PC-3 (cell line): ENCODE measurements at regions not wholly inside any gene's neighbourhood (a gene's known extent, or its start where the extent isn't known, plus 50 kb on each side); places are given as distances from the start of the nearest gene placed in this dataset.

Source experiments
- ATAC-seq: fragments of 200-7000 bp; cut with Tn5 transposase; 2 replicates; pipeline ENCODE4 v1.9.1; 2020; ENCODE audit warnings: mild to moderate bottlenecking, moderate library complexity
- BruUV-seq: library from RNA; stranded (reverse); fragments of 400-500 nt; replicated peaks from 2 replicates; lab custom pipeline; 2021; lab: Mats Ljungman, UMichigan
- CTCF ChIA-PET: fragments of 300-600 bp; sonication (Branson Sonifier 250); formaldehyde crosslinking; loops from one replicate; lab custom pipeline; 2022; ENCODE audit warnings: antibody characterized with exemption; lab: Charles Lee
- POLR2A ChIA-PET: fragments of 300-600 bp; sonication (Branson Sonifier 250); formaldehyde crosslinking; loops from one replicate; lab custom pipeline; 2022; ENCODE audit warnings: antibody characterized with exemption; ENCODE audit not compliant: unreplicated experiment; lab: Charles Lee
- DNase-seq: peaks from one replicate; pipeline ENCODE4 v3.0.0-alpha.2; 2015
- H2AFZ ChIP-seq: fragments of 300-600 bp; sonication (generic); 2 replicates; pipeline ENCODE4 v1.6.0; 2016; ENCODE audit warnings: antibody characterized with exemption, low read length
- H3F3A ChIP-seq: fragments of 300-600 bp; sonication (generic); one replicate; pipeline ENCODE4 v1.6.0; 2017; ENCODE audit warnings: antibody characterized with exemption, low read length, control low read depth, mild to moderate bottlenecking; ENCODE audit not compliant: unreplicated experiment
- H3K27ac ChIP-seq: fragments of 300-600 bp; sonication (generic); 2 replicates; pipeline ENCODE4 v1.5.1; 2016; ENCODE audit warnings: mild to moderate bottlenecking, low read length
- H3K27me3 ChIP-seq: fragments of 300-600 bp; sonication (generic); 2 replicates; pipeline ENCODE4 v1.6.1; 2016; ENCODE audit warnings: low read length, mixed read lengths
- H3K36me3 ChIP-seq: fragments of 300-600 bp; sonication (generic); 2 replicates; pipeline ENCODE4 v1.6.1; 2016; ENCODE audit warnings: low read depth, mixed run types, low read length, mixed read lengths
- H3K4me1 ChIP-seq: fragments of 300-600 bp; sonication (generic); 2 replicates; pipeline ENCODE4 v1.5.1; 2016; ENCODE audit warnings: low read length; ENCODE audit not compliant: insufficient read depth
- H3K4me2 ChIP-seq: fragments of 300-600 bp; sonication (generic); 2 replicates; pipeline ENCODE4 v1.6.0; 2016; ENCODE audit warnings: low read length
- H3K4me3 ChIP-seq: fragments of 300-600 bp; sonication (generic); 2 replicates; pipeline ENCODE4 v1.5.1; 2016; ENCODE audit warnings: mild to moderate bottlenecking, low read length, mixed read lengths
- H3K79me2 ChIP-seq: fragments of 300-600 bp; sonication (generic); 2 replicates; pipeline ENCODE4 v1.6.1; 2017; ENCODE audit warnings: low read length, mixed read lengths
- H3K9ac ChIP-seq: fragments of 300-600 bp; sonication (generic); 2 replicates; pipeline ENCODE4 v1.6.0; 2016; ENCODE audit warnings: mild to moderate bottlenecking, low read length
- H3K9me2 ChIP-seq: fragments of 300-600 bp; sonication (generic); replicated peaks from 2 replicates; pipeline ENCODE4 v1.6.1; 2016; ENCODE audit warnings: mixed run types, low read length, mixed read lengths
- H3K9me3 ChIP-seq: fragments of 300-600 bp; sonication (generic); 2 replicates; pipeline ENCODE4 v1.6.1; 2016; ENCODE audit warnings: low read length, mixed read lengths
- H4K20me1 ChIP-seq: fragments of 300-600 bp; sonication (generic); 2 replicates; pipeline ENCODE4 v1.6.1; 2016; ENCODE audit warnings: low read length, mixed read lengths
- EZH2 ChIP-seq: fragments of 300-600 bp; sonication (generic); IDR thresholded peaks from one replicate; pipeline ENCODE4 v1.6.1; 2017; ENCODE audit warnings: antibody characterized with exemption, mild to moderate bottlenecking, low read length; ENCODE audit not compliant: unreplicated experiment
- EZH2phosphoT487 ChIP-seq: fragments of 300-600 bp; sonication (generic); IDR thresholded peaks from 2 replicates; pipeline ENCODE4 v1.6.1; 2018; ENCODE audit warnings: mild to moderate bottlenecking, antibody characterized with exemption, low read length, borderline replicate concordance
- intact Hi-C: fragments of 100-400 bp; cut with micrococcal nuclease; formaldehyde crosslinking; loops from 2 replicates; pipeline ENCODE4 v1.9.0; 2023
- TF ChIP-seq, protein P1 (sequence below): fragments of 300-600 bp; sonication (generic); conservative IDR thresholded peaks from 2 replicates; pipeline ENCODE4 v1.5.1; 2017; ENCODE audit warnings: antibody characterized with exemption, low read depth, mild to moderate bottlenecking, low read length

DNA sequence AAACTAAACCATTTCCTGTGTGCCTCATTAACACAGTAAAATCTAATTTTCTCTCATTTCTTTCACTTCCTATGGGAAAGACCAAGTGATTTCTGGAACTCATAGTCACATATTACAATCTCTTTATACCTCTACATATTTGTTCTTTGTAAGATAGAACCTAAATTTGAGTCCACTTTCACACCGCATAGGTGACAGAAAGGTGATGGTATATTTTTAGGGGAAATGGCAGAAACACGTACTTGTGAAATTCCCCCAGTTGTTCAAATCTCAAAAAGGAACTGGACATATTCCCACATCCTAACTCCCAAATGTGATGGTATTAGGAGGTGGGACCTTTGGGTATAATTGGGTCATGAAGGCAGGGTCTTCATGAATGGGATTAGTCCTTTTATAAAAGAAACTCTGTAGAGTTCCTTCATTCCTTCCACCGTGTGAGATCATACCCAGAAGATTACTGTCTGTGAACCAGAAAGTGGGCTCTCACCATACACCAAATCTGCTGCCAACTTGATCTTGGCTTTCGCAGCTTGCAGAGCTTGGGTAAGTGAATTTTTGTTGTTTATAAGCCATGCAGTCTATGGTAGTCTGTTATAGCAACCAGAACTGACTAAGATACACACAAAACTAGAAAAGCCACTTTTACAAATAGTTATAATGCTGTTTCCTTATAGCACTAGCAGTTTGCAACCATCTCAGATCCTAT is 542.1 kb downstream of the DSC3 start:
- DNase-seq (no peak), ATAC-seq (no peak)
- TF ChIP-seq EZH2phosphoT487 (no peak), EZH2 (no peak)
- TF ChIP-seq, protein P1, sequence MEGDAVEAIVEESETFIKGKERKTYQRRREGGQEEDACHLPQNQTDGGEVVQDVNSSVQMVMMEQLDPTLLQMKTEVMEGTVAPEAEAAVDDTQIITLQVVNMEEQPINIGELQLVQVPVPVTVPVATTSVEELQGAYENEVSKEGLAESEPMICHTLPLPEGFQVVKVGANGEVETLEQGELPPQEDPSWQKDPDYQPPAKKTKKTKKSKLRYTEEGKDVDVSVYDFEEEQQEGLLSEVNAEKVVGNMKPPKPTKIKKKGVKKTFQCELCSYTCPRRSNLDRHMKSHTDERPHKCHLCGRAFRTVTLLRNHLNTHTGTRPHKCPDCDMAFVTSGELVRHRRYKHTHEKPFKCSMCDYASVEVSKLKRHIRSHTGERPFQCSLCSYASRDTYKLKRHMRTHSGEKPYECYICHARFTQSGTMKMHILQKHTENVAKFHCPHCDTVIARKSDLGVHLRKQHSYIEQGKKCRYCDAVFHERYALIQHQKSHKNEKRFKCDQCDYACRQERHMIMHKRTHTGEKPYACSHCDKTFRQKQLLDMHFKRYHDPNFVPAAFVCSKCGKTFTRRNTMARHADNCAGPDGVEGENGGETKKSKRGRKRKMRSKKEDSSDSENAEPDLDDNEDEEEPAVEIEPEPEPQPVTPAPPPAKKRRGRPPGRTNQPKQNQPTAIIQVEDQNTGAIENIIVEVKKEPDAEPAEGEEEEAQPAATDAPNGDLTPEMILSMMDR, result no peak
- Histone ChIP-seq H3K4me1 (no peaks in the 10 kb centered on the region), H3K4me2 (no peak overlapping the region), H3K4me3 (no peak overlapping the region), H3K9ac (no peak overlapping the region), H3K36me3 (no peaks in the 10 kb centered on the region), H3F3A (no peaks in the 10 kb centered on the region), H4K20me1 (no peaks in the 10 kb centered on the region), H3K27ac (no peak overlapping the region), H3K79me2 (no peaks in the 10 kb centered on the region), H3K9me2 (no peaks in the 10 kb centered on the region), H2AFZ (no peak overlapping the region), H3K9me3 (no peaks in the 10 kb centered on the region), H3K27me3 (no peaks in the 10 kb centered on the region)
- CTCF ChIA-PET, result no interaction called here
- intact Hi-C loops, result no loop called here
- POLR2A ChIA-PET, result no interaction called here
- no TSS peak for BruUV-seq

DNA sequence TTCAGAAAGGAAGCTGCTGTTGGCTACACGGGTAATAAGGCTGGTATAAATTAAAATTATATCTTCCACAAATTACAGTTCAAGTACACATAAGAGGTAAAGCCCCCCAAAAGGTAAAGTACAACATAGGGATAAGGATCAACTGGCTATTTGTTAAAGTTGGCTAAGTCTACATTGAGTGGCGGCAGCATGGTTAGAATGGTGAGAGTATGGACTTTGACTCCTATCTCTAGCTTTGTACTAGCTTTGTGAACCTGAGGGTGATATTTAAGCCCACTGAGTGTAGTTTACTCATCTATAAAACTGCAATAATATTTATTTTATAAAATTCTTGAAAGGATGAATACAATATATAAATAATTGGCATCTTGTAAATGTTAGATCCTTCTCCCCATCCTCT is 542.8 kb downstream of the DSC3 start:
- DNase-seq (no peak), ATAC-seq (no peak)
- intact Hi-C loops, result no loop called here
- H3K4me1 ChIP-seq, result no peaks in the 10 kb centered on the region
- ChIA-PET CTCF (no interaction called here), POLR2A (no interaction called here)
- no peak overlapping the region for H3K27ac ChIP-seq
- no peaks in the 10 kb centered on the region for H3K79me2 ChIP-seq
- no peaks in the 10 kb centered on the region for H3K27me3 ChIP-seq
- no peaks in the 10 kb centered on the region for H3K9me3 ChIP-seq
- H3K4me2 ChIP-seq, result no peak overlapping the region
- H3K36me3 ChIP-seq, result no peaks in the 10 kb centered on the region
- no peaks in the 10 kb centered on the region for H4K20me1 ChIP-seq
- no TSS peak for BruUV-seq
- H3K4me3 ChIP-seq, result no peak overlapping the region
- TF ChIP-seq, protein P1, result no peak
- TF ChIP-seq EZH2phosphoT487, result no peak
- H2AFZ ChIP-seq, result no peak overlapping the region
- no peaks in the 10 kb centered on the region for H3F3A ChIP-seq
- H3K9me2 ChIP-seq, result no peaks in the 10 kb centered on the region
- no peak overlapping the region for H3K9ac ChIP-seq

DNA sequence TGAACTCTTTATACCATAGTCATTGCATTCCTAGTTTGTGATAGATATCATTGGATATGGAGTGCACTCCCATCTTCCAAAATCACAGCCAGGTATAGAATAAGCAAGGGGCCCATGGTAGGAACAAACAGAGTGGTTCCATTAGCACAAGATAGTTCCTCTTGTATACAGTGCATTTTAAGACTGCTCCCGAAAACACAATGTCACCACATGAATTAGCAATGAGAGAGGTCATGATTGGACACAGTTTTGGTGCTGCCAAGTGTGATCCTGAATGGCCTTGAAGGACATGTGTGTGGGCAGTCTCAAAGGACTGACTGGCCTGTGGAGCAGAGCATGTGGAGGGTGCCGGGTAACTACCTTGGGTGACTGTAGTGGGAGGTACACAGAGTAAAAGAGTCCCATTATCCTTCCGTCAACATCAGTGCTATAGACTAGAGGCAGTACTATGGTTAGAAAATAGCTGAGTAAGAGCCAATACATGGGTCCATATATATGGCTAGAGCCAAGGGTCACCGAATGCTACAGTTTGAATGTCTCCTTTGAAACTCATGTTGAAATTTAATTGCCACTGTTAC is 549.9 kb downstream of the DSC3 start:
- POLR2A ChIA-PET, result no interaction called here
- ATAC-seq, result no peak

More for the DNA sequence above, 549.9 kb downstream of the DSC3 start:
- intact Hi-C loops, result no loop called here
- Histone ChIP-seq H3K27me3 (no peaks in the 10 kb centered on the region), H3K9ac (no peak overlapping the region), H3K9me3 (no peaks in the 10 kb centered on the region), H3K79me2 (no peaks in the 10 kb centered on the region), H4K20me1 (no peaks in the 10 kb centered on the region), H3K4me3 (no peak overlapping the region), H2AFZ (no peak overlapping the region), H3K36me3 (no peaks in the 10 kb centered on the region), H3K27ac (no peak overlapping the region), H3K4me2 (no peak overlapping the region), H3F3A (no peaks in the 10 kb centered on the region), H3K4me1 (no peaks in the 10 kb centered on the region), H3K9me2 (no peaks in the 10 kb centered on the region)
- TF ChIP-seq EZH2phosphoT487, result no peak
- TF ChIP-seq, protein P1, result no peak
- TF ChIP-seq EZH2, result no peak
- BruUV-seq, result no TSS peak
- CTCF ChIA-PET, result no interaction called here
- DNase-seq, result no peak
